GM18502 (cell line): ENCODE measurements at regions not wholly inside any gene's neighbourhood (a gene's known extent, or its start where the extent isn't known, plus 50 kb on each side); places are given as distances from the start of the nearest gene placed in this dataset.

Experiments used
- ATAC-seq: cut with Tn5 transposase; IDR thresholded peaks from one replicate; pipeline ENCODE4 v1.9.1; 2021; ENCODE audit warnings: mild to moderate bottlenecking; ENCODE audit not compliant: unreplicated experiment, poor library complexity

- ATAC-seq, result peak; percentile 72
These were observed 234.8 kb upstream of the GADL1 start for GRCh38 chr3:31129241-31129640.

GRCh38 chr3:31132132-31132769 is 237.8 kb upstream of the GADL1 start:
- peak; percentile 73 for ATAC-seq

- ATAC-seq, result no peak
These were observed 239.1 kb upstream of the GADL1 start for GRCh38 chr3:31133541-31133940.

GRCh38 chr3:31135546-31135945 is 241.1 kb upstream of the GADL1 start:
- no peak for ATAC-seq

- no peak for ATAC-seq
These were observed 243.4 kb upstream of the GADL1 start for GRCh38 chr3:31137718-31138465.

- no peak for ATAC-seq
These were observed 246.0 kb upstream of the GADL1 start for GRCh38 chr3:31140470-31140869.

GRCh38 chr3:31142139-31142538 is 247.7 kb upstream of the GADL1 start:
- ATAC-seq, result no peak

GRCh38 chr3:31142543-31142942 is 248.1 kb upstream of the GADL1 start:
- ATAC-seq, result no peak

GRCh38 chr3:31145062-31145461 is 250.6 kb upstream of the GADL1 start:
- ATAC-seq, result no peak

GRCh38 chr3:31147550-31147949 is 253.1 kb upstream of the GADL1 start:
- no peak for ATAC-seq

- ATAC-seq, result peak; percentile 50
These were observed 262.7 kb upstream of the GADL1 start for GRCh38 chr3:31157047-31157694.

GRCh38 chr3:31157893-31158620 is 263.6 kb upstream of the GADL1 start:
- no peak for ATAC-seq

GRCh38 chr3:31159331-31160039 is 265.0 kb upstream of the GADL1 start:
- no peak for ATAC-seq

- no peak for ATAC-seq
These were observed 267.4 kb upstream of the GADL1 start for GRCh38 chr3:31161889-31162288.

- no peak for ATAC-seq
These were observed 269.9 kb upstream of the GADL1 start for GRCh38 chr3:31164381-31164780.

- no peak for ATAC-seq
These were observed 271.0 kb upstream of the GADL1 start for GRCh38 chr3:31165399-31165860.

GRCh38 chr3:31166249-31166885 is 271.9 kb upstream of the GADL1 start:
- no peak for ATAC-seq

GRCh38 chr3:31167666-31168065 is 273.2 kb upstream of the GADL1 start:
- ATAC-seq, result no peak

GRCh38 chr3:31170932-31171670 is 276.6 kb upstream of the GADL1 start:
- ATAC-seq, result no peak
